ENCODE measurements at regions not wholly inside any gene's neighbourhood (a gene's known extent, or its start where the extent isn't known, plus 50 kb on each side); places are given as distances from the start of the nearest gene placed in this dataset.

DNA sequence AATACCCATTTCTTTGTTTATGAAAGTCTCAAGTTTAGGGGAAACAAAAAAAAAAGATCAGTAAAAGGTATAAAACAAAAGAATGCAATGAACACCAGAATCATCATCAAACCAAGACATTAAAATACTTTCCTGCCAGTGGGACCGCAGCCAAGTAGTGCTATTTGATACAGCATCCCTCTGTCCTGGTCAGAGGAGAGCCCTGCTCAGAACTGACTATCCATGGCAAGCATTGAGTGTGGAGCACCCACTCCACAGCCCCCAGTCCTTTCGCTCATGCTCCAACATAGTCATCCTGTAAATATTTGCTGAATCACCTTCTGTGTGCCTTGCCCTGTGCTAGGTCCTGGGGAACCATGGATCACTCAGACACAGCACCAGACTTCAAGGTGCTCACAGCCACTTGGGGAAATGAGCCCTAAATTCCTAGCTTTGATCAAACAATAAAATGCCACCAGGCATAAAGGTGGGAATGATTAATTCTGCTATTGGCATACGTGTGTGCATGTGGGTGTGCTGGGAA is 213.6 kb upstream of the TBX20 start:
- TF ChIP-seq, protein P1, sequence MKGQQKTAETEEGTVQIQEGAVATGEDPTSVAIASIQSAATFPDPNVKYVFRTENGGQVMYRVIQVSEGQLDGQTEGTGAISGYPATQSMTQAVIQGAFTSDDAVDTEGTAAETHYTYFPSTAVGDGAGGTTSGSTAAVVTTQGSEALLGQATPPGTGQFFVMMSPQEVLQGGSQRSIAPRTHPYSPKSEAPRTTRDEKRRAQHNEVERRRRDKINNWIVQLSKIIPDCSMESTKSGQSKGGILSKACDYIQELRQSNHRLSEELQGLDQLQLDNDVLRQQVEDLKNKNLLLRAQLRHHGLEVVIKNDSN (IDR thresholded peaks at IDR 0.05) = no peak

DNA sequence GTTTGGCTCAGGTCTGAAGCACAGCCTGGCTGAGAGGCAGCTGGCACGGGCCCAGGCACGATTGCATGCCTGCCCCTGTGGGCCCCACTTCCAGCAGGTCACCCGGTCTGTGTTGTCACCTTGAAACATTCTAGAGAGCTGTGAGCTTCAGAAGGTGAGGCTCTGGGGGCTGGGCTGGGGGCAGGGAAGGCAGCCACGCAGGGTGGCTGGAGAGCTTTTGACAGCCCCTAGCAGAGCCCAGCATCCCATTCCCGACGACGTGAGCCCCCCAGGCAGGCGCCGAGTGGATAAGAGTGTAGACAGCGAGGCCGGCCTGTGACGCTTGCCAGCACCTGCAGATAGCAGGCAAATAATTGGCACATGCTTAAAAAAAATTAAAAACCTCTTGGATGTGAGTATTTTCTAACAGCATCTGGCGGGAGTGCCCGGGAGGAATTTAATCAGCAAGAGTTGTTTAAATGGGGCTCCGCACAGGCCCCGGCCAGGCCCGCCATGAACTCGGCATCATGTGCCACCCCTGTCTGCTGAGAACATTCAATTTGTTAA is 212.0 kb upstream of the TBX20 start:
- TF ChIP-seq, protein P1 (IDR thresholded peaks at IDR 0.05) = no peak
- TF ChIP-seq, protein P2, sequence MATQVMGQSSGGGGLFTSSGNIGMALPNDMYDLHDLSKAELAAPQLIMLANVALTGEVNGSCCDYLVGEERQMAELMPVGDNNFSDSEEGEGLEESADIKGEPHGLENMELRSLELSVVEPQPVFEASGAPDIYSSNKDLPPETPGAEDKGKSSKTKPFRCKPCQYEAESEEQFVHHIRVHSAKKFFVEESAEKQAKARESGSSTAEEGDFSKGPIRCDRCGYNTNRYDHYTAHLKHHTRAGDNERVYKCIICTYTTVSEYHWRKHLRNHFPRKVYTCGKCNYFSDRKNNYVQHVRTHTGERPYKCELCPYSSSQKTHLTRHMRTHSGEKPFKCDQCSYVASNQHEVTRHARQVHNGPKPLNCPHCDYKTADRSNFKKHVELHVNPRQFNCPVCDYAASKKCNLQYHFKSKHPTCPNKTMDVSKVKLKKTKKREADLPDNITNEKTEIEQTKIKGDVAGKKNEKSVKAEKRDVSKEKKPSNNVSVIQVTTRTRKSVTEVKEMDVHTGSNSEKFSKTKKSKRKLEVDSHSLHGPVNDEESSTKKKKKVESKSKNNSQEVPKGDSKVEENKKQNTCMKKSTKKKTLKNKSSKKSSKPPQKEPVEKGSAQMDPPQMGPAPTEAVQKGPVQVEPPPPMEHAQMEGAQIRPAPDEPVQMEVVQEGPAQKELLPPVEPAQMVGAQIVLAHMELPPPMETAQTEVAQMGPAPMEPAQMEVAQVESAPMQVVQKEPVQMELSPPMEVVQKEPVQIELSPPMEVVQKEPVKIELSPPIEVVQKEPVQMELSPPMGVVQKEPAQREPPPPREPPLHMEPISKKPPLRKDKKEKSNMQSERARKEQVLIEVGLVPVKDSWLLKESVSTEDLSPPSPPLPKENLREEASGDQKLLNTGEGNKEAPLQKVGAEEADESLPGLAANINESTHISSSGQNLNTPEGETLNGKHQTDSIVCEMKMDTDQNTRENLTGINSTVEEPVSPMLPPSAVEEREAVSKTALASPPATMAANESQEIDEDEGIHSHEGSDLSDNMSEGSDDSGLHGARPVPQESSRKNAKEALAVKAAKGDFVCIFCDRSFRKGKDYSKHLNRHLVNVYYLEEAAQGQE (IDR thresholded peaks at IDR 0.05; ENCODE audit: low read depth) = no peak
- TF ChIP-seq YY1 (IDR thresholded peaks at IDR 0.05; ENCODE audit: low read depth) (no peak), FOXM1 (IDR thresholded peaks at IDR 0.05; ENCODE audit: borderline replicate concordance, low read depth) (no peak), TEAD4 (IDR thresholded peaks at IDR 0.05) (no peak), EP300 (IDR thresholded peaks at IDR 0.05; ENCODE audit: borderline replicate concordance) (no peak), RAD21 (IDR thresholded peaks at IDR 0.05; ENCODE audit: low read depth) (no peak)
- TF ChIP-seq, protein P3, sequence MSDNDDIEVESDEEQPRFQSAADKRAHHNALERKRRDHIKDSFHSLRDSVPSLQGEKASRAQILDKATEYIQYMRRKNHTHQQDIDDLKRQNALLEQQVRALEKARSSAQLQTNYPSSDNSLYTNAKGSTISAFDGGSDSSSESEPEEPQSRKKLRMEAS (IDR thresholded peaks at IDR 0.05) = no peak

DNA sequence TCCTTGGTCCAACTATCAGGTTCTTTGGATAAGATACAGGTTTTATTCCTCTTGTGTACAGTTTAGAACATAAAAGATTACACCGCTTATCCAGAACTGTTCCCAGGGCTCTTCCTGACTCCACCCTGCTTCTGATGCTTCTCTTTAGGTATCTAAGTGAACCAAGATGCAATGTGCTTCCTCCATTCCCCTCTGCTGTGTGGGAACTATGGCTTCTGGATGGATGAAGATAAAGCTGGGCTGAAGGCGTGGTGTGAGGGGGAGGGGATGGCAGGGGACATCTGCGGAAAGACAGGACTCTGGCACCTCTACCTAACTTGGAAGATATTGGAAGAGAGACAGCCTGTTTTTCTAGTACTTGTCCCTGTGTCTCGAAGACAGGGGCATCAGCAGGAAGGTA is 209.9 kb upstream of the TBX20 start:
- TF ChIP-seq YY1 (IDR thresholded peaks at IDR 0.05; ENCODE audit: low read depth) (no peak), TEAD4 (IDR thresholded peaks at IDR 0.05) (no peak), TCF12 (IDR thresholded peaks at IDR 0.05; ENCODE audit: low read depth) (no peak), ZBTB7A (IDR thresholded peaks at IDR 0.05; ENCODE audit: low read depth) (no peak), EP300 (IDR thresholded peaks at IDR 0.05; ENCODE audit: borderline replicate concordance) (no peak), RAD21 (IDR thresholded peaks at IDR 0.05; ENCODE audit: low read depth) (no peak), FOXM1 (IDR thresholded peaks at IDR 0.05; ENCODE audit: borderline replicate concordance, low read depth) (no peak), TAF1 (IDR thresholded peaks at IDR 0.05; ENCODE audit: low read depth) (no peak), CEBPB (IDR thresholded peaks at IDR 0.05) (no peak), CREB1 (IDR thresholded peaks at IDR 0.05; ENCODE audit: low read depth) (no peak), EGR1 (IDR thresholded peaks at IDR 0.05) (no peak), NFIC (IDR thresholded peaks at IDR 0.05) (no peak)
- TF ChIP-seq, protein P3 (IDR thresholded peaks at IDR 0.05) = no peak

DNA sequence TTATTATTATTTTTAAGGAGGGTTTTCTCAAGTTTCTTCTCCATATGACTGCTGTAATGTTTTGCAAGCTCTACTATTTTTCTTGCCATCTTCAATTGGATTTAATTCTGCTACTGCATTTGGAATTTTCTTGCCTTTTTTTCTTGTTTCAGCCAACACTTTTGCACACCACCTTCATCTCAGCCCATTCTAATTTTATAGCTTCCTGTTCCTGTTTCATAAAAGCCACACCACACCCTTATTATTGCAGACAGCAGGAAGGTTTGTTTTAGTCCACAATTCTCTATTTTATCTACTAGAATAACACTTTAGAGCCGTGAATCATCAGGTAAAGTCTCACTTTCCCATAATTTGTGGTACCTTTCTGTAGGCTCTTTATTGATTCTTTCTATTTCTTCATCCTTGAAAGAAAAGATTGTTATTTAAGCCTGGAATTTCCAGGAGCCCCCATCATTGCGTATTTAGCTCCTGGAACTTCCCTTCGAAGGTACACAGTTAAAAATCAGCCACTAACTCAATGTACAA is 209.3 kb upstream of the TBX20 start:
- TF ChIP-seq, protein P3 (IDR thresholded peaks at IDR 0.05) = no peak
- TF ChIP-seq FOXM1 (IDR thresholded peaks at IDR 0.05; ENCODE audit: borderline replicate concordance, low read depth) (no peak), TEAD4 (IDR thresholded peaks at IDR 0.05) (no peak), NFIC (IDR thresholded peaks at IDR 0.05) (no peak)

DNA sequence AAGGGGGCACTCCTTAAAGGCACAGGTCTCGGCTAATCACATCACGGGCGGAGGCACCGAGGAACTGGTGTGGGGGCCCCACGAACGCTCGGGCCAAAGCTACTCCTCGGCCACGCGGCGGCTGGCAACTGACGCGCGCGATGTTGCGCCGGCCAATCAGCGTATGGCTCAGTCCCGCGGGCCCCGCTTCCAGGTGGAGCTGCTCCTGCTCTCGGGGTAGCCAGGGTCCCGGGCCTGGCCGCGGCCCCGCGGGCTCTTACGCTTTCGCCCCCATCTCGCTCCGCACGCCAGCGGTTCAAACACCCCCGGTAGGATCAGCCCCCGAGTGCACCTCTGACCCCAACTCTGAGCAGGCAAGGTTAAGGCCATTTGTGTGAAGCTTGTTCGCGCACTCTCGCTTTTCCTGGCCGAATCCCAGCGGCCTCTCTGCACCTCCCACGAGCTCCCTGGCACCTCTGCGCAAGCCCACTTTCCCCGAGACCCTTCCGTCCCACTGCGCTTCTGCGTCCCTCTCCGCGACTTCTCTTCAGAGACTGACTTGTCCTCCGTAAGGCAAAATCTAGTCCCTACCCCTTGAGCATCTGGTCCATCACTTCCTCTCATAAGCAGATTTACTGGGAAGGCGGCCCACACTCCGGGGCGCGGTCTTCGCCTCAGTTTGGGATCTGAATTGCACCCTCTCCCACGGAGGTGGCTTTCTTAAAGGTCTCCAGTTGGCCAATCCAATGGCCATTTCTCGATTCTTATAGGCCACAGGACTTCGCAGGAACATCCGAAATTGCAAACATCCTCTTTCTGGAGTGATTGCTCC is 200.9 kb upstream of the TBX20 start:
- TF ChIP-seq TCF12 (IDR thresholded peaks at IDR 0.05; ENCODE audit: low read depth) (no peak), TEAD4 (IDR thresholded peaks at IDR 0.05) (no peak), YY1 (IDR thresholded peaks at IDR 0.05; ENCODE audit: low read depth) (no peak), CEBPB (IDR thresholded peaks at IDR 0.05) (no peak), RAD21 (IDR thresholded peaks at IDR 0.05; ENCODE audit: low read depth) (no peak), EGR1 (IDR thresholded peaks at IDR 0.05) (no peak), TAF1 (IDR thresholded peaks at IDR 0.05; ENCODE audit: low read depth) (no peak), EP300 (IDR thresholded peaks at IDR 0.05; ENCODE audit: borderline replicate concordance) (no peak), CREB1 (IDR thresholded peaks at IDR 0.05; ENCODE audit: low read depth) (no peak), ZBTB7A (IDR thresholded peaks at IDR 0.05; ENCODE audit: low read depth) (no peak), NFIC (IDR thresholded peaks at IDR 0.05) (no peak), FOXM1 (IDR thresholded peaks at IDR 0.05; ENCODE audit: borderline replicate concordance, low read depth) (no peak)
- TF ChIP-seq, protein P1 (IDR thresholded peaks at IDR 0.05) = no peak
- TF ChIP-seq, protein P2 (IDR thresholded peaks at IDR 0.05; ENCODE audit: low read depth) = no peak
- TF ChIP-seq, protein P3 (IDR thresholded peaks at IDR 0.05) = no peak
